A172 (cell line): ENCODE measurements at regions not wholly inside any gene's neighbourhood (a gene's known extent, or its start where the extent isn't known, plus 50 kb on each side); places are given as distances from the start of the nearest gene placed in this dataset.
"Not testable (repeated sequence)": the region's sequence is repeated elsewhere in the genome, so short reads cannot be mapped to it uniquely, and the experiment has no call there.

ENCODE experiments used
- DNase-seq: peaks from one replicate; pipeline ENCODE4 v3.0.0-alpha.2; 2015; ENCODE audit warnings: low spot score

DNA sequence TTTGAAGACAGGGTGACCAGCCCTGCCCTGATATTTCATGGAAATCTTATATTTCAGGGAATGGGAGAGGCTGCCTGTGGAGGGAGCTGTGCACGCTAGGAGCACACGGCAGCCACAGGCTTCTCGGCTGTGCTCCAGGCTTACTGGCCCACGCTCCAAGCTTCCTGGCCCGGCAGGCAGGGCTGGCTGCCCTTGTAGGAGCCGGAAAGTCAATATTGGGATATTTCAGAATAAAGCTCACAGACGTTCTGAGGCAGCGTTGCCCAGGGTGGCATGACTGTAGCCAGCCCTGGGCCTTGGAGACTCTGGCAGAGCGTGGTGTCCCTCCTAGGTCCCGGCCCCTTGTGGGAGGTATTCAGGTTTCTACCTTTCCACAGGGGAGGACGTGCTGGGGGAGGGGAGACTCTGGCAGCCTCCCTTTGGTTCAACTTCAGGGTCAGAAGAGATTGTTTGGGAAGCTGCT, 95.6 kb downstream of the NPIPB11 start:
- no peak for DNase-seq

DNA sequence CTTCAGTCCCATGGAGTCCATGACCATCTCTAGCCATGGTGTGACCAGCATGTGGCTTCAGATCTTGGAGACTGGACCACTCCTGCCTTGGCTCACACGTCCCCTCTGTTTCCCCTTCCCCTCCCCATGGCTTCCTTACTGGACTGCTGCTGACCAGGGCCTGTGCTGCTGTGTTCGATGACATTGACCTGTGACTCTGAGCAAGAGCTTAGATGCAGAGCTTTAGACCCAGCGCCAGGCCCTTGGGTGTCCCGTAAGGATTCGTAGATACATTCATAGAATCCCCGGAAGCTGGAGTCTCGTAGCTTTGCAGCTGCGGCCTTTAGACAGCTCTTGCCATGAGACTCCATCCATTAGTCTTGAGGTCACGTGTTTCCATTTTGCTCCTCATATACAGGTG, 96.3 kb downstream of the NPIPB11 start:
- DNase-seq, result not testable (repeated sequence)

DNA sequence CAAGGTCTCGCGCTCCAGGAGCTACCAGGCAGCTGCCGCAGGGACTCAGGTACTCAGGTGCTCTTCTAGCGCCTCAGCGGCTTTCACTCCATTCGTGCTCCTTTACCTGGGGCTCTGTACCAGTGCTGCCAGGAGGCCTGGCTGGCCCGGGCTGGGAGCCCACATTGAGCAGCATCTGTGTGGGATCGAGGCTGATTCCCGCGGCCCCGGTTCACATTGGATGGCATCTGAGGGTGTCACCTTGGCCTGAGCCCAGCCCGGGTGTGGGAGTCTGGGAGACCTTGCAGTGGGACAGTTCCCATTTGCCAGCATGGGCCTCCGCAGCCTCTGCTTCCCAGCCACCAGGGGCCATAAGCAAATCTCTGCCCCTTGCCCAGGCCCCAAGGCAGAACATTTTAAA, 96.9 kb downstream of the NPIPB11 start:
- DNase-seq, result not testable (repeated sequence)

DNA sequence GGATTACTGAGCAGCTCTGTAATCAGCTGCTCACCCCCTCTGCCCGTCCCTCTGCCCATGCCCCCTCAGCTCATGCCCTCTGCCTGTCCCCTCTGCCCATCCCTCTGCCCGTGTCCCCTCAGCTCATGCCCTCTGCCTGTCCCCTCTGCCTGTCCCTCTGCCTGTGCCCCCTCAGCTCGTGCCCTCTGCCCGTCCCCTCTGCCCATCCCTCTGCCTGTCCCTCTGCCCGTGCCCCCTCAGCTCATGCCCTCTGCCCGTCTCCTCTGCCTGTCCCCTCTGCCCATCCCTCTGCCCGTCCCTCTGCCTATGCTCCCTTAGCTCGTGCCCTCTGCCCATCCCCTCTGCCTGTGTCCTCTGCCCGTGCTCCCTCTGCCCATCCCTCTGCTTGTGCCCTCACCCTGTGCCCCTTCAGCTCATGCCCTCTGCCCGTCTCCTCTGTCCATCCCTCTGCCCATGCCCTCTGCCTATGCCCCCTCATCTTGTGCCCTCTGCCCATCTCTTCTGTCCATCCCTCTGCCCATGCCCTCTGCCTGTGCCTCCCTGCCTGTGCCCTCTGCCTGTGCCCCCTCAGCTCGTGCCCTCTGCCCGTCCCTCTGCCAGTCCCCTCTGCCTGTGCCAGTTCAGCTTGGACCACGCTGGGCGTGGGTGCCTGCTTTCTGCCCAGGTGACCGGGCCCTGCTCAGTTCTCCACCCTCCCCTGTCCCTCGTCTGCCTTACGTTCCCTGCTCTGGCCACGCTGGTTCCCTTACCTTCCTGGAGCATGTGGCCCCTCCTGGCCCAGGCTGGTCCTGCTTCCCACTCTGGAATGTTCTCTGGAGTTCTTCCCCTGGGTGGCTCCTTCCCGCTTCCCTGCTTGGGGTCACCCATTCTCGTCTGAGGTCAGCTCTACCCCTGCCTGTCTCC, 97.6 kb downstream of the NPIPB11 start:
- no peak for DNase-seq

DNA sequence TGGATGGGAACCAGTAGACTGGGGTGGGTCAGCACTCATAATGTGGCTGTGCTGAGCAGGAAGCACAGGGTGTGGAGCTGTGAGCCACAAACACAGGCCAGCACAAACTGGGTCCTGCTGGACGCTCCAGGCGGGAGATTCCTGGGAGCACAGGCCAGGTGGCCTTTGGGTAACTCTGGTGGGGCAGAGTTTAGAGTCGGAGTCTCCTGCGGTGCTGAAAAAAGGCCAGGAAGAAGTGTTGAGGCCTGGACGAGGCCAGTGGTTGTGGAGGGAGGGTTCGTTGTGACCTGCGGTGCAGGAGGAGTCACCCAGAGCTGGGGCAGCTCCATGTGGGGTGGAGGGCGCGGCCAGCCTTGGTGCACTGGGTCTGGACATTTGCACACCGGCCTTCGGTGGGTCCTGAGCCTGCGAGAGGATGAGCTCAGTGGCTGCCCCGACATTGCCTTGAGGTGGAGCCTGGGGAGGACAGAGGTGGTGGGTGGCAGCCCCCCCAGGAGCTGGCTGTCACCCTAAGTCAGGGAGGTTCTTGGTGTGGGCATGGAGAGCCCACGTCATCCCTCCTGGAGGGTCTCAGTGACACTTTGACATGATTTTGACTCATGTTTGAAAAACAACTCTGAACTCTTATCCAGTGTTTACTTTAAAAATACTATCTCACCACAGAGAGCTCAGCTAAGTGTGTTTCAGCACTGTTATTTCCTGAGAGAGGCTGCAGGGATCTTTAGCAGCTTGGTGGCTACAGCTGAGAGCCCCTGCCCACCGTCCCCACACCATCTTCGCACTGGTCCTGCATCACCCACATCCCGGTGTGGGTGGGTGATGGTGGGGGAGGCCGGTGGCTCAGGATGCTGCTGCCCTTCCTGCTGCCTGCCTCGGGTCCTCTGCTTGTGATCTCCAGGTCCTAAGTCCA, 98.7 kb downstream of the NPIPB11 start:
- peak; percentile 26 for DNase-seq

DNA sequence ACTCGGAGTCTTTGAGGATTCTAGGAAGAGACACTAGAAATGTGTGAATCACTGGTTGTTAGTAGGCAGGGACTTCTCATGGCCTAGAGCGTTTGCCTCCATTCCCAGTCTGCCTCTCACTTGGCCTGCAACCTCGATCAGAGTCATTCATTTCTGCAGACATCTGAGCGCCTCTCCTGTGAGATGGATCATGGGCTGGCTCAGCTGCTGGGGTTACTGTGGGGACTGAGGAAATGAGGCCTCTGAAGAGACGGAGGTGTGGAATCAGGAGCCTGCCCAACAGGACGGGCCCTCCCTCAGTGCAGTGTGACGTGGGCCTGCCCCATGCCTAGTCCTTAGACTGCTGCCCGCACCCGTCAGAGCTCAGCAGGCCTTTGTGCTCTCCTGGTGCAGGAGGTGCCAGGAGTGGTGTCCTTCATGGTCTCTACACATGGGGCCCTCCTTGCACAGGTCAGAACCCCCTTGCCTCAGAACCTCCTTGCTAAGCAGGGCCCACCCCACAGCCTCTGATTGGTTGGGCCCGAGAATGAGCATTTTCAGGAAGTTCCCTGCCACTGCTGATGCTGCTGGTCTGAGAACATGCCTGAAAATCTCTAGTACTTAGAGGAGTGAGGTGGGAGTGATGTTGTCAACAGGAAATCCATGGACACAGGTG, 99.4 kb downstream of the NPIPB11 start:
- no peak for DNase-seq

DNA sequence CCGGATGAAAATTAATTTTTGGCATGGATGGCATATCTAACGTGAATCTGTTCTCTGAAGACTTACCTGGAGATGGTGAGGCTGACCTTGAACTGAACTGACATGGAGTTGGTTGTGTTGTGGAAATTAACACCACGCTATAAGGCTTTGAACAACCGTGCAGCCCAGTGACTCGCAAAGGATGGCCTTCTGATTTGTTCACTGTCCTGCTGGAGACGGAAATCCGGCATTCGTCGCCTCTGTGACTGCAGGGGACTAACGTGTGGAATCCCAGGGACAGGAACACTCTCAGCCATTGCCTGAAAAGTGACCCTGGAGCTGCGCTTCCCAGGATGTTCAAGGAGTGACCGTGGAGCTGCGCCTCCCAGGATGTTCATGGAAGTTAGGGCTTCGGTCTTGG, 100.3 kb downstream of the NPIPB11 start:
- DNase-seq, result no peak

DNA sequence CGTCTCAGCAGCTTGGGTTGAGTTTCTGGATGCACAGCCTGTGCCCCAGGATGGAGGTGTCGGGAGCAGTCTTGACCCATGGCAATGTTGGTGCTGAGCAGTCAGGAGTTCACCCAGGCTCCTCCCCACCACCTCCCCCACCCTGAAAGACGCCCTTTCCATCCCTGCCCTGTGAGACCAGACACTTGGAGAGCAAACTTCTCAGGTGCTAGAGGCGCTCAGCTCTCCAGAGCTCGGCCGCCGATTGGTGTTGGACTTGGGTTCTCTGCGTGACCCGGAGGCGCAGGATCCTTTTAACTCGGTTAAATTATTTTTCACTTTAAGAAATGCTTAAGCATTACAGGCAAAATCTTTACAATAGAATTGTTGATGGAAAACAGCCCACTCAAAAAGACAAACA, 101.5 kb downstream of the NPIPB11 start:
- not testable (repeated sequence) for DNase-seq

DNA sequence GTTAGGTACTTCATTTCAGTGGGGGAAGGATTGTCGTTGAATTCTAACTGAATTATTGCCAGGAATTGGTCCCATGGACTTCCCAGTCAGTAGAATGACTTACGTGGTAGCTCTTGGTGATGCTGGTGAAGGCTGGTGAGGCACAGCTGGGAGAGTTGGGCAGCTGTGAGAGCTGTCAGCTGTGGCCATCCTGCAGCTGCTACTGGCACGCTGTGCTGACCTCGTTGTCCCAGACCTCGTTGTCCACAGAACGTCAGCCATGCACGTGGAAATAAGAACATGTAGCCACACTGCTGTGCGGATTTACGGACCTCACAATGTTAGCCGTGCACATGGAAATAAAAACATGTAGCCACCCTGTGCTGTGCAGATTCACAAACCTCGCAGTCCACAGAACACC, 102.3 kb downstream of the NPIPB11 start:
- no peak for DNase-seq

DNA sequence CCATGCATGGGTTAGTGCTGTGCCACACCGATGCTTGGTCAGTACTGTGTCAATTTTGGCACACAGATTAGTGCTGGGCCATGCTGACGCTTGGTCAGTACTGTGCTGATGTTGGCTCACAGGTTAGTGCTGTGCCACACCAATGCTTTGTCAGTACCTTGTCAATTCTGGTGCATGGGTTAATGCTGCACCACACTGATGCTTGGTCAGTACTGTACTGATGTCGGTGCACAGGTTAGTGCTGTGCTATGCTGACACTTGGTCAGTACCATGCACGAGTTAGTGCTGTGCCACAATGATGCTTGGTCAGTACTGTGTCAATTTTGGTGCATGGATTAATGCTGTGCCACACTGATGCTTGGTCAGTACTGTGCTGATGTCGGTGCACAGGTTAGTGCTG, 103.0 kb downstream of the NPIPB11 start:
- no peak for DNase-seq

DNA sequence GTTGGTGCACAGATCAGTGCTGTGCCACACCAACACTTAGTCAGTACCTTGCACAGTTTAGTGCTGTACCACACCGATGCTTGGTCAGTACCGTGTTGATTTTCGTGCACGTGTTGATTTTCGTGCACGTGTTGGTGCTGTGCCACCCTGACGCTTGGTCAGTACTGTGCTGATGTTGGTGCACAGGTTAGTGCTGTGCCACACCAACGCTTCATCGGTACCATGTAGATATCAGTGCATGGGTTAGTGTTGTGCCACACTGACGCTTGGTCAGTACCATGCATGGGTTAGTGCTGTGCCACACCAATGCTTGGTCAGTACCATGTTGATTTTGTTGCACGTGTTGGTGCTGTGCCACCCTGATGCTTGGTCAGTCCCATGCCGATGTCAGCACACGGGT, 103.5 kb downstream of the NPIPB11 start:
- no peak for DNase-seq

DNA sequence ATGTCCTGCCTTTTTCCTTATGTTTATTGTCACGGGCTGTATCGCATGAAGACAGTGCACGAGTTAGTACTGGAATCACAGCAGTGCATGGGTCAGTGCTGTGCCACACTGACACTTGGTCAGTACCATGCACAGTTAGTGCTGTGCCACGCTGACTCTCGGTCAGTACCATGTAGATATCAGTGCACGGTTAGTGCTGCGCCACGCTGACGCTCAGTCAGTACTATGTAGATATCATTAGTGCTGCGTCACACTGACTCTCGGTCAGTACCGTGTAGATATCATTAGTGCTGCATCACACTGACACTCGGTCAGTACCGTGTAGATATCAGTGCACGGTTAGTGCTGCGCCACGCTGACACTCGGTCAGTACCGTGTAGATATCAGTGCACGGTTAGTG, 104.1 kb downstream of the NPIPB11 start:
- not testable (repeated sequence) for DNase-seq

DNA sequence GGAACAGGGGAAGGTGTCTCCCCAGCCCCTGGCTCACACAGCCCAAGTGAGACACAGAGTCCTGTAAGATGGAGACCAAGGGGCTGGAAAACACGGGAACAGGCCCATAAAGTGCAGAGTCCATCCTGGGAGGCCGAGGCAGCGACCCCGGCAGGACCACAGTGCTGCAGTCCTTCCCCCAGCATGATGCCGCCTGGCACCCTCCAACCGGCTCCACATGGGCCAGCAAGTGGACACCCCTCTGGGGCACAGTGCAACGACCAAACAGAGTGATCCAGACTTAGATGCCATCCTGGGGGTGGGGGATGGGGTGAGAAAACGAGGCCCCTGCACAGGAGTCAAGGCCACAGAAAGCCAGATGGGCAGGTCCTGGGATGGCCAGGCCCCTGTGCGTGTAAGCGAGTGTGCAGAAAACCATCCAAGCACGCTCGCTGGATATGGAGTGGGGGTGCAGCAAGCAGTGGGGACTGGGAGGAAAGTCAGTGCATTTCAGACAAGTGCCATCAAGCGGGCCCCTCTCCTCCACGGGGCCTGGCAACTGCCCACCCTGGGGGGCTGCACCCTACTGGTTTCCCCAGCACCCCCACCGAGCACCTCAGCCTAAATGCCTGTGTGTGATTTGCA, 104.7 kb downstream of the NPIPB11 start:
- not testable (repeated sequence) for DNase-seq

DNA sequence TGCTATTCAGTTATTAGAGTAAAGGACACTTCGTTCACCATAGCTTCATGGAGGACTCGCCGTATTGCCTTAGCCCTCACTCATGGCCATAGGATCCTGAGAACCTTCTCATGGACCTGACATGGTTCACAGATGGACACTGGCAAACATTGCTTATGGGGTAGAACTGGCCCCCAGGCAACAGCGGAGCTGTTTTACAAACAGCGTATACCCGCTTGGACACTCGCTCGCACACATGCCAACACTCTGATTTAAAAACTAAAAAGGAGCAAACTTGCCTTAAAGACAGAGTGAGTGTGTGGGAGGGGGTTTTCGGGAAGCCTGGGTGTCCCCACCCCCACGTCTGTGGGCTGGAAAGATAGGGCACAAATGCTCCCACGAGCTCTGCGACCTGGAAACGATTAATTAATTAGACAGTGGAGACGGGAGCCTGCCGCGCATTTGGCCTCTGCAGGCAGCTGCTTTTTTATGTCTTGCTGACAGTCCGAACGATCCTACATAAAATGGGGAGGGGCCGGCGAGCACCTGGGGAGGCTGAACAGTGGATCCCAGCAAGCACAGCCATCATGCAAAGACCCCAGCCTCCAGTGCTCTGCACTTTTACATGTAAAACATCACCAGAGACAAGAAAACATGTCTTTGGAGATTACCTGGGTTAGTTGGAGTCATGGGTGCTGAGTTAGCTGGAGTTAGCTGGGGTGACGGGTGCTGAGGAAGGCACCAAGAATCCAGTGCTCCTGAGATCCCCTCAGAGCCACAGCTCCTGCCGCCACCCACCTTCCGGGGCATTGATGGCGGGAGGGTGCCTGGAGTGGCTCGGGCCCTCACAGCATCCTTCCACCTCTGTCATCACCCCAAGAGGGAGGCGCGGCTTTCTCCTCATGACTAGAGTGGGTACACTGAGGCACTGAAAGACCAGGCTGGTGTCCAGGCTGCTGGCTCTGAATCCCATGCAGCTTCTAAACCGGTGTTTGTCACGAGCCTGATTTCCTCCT, 105.7 kb downstream of the NPIPB11 start:
- DNase-seq, result not testable (repeated sequence)

DNA sequence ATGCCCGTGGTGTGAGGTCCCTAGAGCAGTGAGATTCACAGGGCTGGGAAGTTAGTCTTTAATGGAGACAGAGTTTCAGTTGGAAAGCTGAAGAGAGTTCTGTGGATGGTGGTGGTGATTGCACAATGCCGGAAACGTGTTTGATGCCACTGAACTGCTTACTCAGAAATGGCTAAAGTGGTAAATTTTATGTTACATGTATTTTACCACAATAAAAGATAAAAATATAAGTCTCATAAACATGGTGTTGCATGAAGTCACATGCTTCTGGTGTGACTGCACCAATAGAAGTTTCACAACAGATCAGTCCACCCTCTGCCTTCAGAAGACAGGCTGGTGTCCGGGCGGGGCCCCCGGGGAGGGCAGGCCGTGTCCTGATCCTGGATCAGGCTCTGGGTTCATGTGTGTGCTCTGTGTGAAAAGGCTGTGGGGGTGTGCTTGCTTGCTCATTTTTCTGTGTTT, 106.5 kb downstream of the NPIPB11 start:
- DNase-seq, result not testable (repeated sequence)

DNA sequence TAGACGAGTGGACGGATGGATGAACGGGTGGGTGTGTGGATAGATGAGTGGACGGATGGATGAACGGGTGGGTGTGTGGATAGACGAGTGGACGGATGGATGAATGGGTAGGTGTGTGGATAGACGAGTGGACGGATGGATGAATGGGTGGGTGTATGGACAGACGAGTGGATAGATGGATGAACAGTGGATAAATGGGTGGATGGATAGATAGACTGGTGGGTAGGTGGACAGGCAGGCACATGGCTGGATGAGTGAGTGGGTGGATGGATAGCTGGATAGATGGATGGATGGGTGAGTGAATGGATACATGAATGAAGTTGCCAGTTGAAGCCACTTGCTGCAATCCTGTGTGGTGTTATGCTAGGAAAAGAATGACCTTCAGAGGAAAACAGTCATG, 107.5 kb downstream of the NPIPB11 start:
- not testable (repeated sequence) for DNase-seq

DNA sequence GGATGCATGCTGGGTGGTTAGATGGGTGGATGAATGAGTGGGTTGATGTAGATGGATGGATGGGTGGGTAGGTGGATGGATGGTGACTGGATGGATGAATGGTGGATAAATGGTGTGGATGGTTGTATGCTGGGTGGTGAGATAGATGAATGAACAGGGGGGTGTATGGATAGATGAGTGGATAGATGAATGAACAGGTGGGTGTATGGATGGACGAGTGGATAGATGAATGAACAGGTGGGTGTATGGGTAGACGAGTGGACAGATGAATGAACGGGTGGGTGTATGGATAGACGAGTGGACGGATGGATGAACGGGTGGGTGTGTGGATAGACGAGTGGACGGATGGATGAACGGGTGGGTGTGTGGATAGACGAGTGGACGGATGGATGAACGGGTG, 108.2 kb downstream of the NPIPB11 start:
- not testable (repeated sequence) for DNase-seq

DNA sequence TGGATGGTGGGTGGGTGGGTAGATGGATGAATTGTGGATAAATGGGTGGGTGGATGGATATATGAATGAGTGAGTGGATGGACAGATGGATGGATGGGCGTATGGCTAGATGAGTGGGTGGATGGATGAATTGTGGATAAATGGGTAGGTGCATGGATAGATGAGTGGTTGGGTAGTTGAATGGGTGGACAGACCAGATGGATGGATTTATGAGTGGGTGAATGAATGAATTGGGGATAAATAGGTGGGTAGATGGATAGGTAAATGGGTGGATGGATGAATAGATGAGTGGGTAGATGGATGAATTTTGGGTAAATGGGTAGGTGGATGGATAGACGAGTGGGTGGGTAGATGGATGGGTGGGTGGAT, 108.7 kb downstream of the NPIPB11 start:
- DNase-seq, result not testable (repeated sequence)

DNA sequence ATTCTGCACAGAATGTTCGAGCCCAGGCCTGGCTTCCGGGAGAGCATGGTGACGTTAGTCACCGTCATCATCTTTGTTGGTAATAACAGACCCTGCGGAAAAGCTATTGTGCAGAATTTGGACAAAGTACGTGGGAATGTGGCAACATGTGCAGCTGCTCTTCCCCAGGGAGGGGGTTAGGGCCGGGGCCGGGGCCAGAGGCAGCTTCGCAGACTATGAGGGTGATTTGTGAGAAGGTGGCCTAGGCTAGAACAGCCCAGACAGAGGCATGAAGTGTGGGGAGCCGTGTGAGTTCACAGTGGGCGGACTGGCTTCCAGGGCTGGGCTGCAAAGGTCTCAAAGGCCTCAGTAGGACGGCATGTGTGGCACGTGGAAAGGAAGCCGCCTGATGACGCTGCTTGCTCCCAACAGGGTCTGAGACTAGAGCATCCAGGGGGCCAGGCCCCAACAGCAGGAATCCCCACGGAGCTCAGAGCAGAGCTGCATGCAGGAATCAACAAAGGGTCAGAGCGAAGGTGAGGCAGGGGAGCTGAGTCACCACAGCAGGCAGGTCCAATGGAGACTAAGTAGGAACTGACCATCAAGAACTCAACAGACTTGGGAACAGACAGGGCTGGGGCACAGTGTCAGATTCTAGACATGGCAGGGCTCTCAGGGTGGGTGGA, 109.2 kb downstream of the NPIPB11 start:
- not testable (repeated sequence) for DNase-seq

DNA sequence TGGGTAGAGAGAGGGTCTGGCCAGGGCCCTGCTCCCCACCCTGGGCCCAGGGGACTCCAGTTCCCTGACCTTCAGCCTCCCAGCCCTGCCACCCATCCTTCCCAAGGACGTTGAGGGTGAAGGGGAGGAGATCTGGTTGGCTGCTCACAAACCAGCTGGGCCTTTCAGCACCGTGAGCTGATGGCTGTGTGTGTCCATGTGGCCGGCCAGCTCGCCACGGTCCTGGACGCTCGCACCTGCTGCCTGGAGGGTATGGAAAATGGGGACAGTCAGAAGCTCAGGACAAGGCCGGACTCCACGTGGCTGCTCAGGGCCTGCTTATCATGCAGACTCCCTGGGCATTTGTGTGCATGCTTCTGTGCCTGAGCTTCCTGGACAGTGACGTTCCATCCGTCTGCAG, 110.3 kb downstream of the NPIPB11 start:
- not testable (repeated sequence) for DNase-seq
